K562 (cell line): ENCODE measurements at regions not wholly inside any gene's neighbourhood (a gene's known extent, or its start where the extent isn't known, plus 50 kb on each side); places are given as distances from the start of the nearest gene placed in this dataset.
"Not testable (repeated sequence)": the region's sequence is repeated elsewhere in the genome, so short reads cannot be mapped to it uniquely, and the experiment has no call there.

Source experiments
- ATAC-seq: fragments of 200-7000 bp; cut with Tn5 transposase; 3 replicates; pipeline ENCODE4 v1.9.1; 2020; ENCODE audit warnings: moderate library complexity
- BruUV-seq: library from RNA; stranded (reverse); fragments of 400-500 nt; replicated peaks from 2 replicates; lab custom pipeline; 2021; lab: Mats Ljungman, UMichigan
- CTCF ChIA-PET: fragments of 300-600 bp; formaldehyde crosslinking; extraction: SDS; loops from one replicate; lab custom pipeline; 2021; ENCODE audit warnings: low intra/inter-chr PET ratio; lab: Yijun Ruan, JAX
- POLR2A ChIA-PET: fragments of 300-600, 350-650 bp; sonication (Branson Sonifier 250); formaldehyde crosslinking; extraction: SDS; loops from one replicate; lab custom pipeline; 2021; ENCODE audit warnings: antibody characterized with exemption, inconsistent platforms; lab: Yijun Ruan, JAX
- DNase-seq, 4 experiments: peaks; one replicate each; pipeline versions ENCODE4 v3.0.0 to v3.0.0-alpha.2; 2011 to 2018; ENCODE audit warnings: low spot score in 3 of 4, mixed read lengths in 3 of 4; ENCODE audit errors: extremely low read depth in 1 of 4
- FAIRE-seq: peaks from 2 replicates; lab custom pipeline; 2011; peaks lifted over from hg19 to GRCh38; lab: Jason Lieb, UNC
- H2AFZ ChIP-seq: 2 replicates; pipeline ENCODE4 v1.6.0; 2011; ENCODE audit warnings: low read depth, low read length, control low read depth, inconsistent platforms
- H3K27ac ChIP-seq: fragments of 200-600 bp; 3 replicates; pipeline ENCODE4 v1.8.0; 2011; ENCODE audit warnings: low read depth, mild to moderate bottlenecking, control low read depth, inconsistent platforms, low read length, moderate library complexity, mixed read lengths; ENCODE audit errors: extremely low read depth
- H3K27me3 ChIP-seq, 2 experiments: fragments of 300-600 bp in 1 of 2; 2 replicates in 1 of 2; 3 replicates in 1 of 2; pipeline versions ENCODE4 v1.6.0 to v1.8.0; 2011; ENCODE audit warnings: inconsistent platforms in 2 of 2, low read length in 2 of 2, mild to moderate bottlenecking in 1 of 2, mixed read lengths in 1 of 2, moderate library complexity in 1 of 2; ENCODE audit not compliant: control insufficient read depth in 2 of 2, insufficient read depth in 2 of 2
- H3K36me3 ChIP-seq: fragments of 300-600 bp; 3 replicates; pipeline ENCODE4 v1.8.0; 2011; ENCODE audit warnings: mild to moderate bottlenecking, low read length, inconsistent platforms; ENCODE audit not compliant: control insufficient read depth, insufficient read depth
- H3K4me1 ChIP-seq, 2 experiments: fragments of 200-600 bp in 1 of 2; replicated peaks in 1 of 2; 2 replicates in 1 of 2; 3 replicates in 1 of 2; pipeline versions ENCODE4 v1.5.1 to v1.8.0; 2011; ENCODE audit warnings: inconsistent platforms in 2 of 2, low read length in 2 of 2, mild to moderate bottlenecking in 1 of 2, mixed read lengths in 1 of 2, moderate library complexity in 1 of 2; ENCODE audit not compliant: control insufficient read depth in 2 of 2, insufficient read depth in 2 of 2
- H3K4me2 ChIP-seq: 2 replicates; pipeline ENCODE4 v1.6.1; 2011; ENCODE audit warnings: low read length, control low read depth, inconsistent platforms, mixed read lengths; ENCODE audit not compliant: insufficient read depth
- H3K4me3 ChIP-seq: fragments of 200-600 bp; sonication (generic), shearing (Covaris generic); 2 replicates; pipeline ENCODE4 v1.5.1; 2016; ENCODE audit warnings: control low read depth, inconsistent platforms
- H3K79me2 ChIP-seq: fragments of 200-600 bp; 3 replicates; pipeline ENCODE4 v1.8.0; 2011; ENCODE audit warnings: low read length, inconsistent platforms; ENCODE audit not compliant: control insufficient read depth, insufficient read depth
- H3K9ac ChIP-seq, 2 experiments: 2 replicates each; pipeline versions ENCODE4 v1.6.0 to v1.6.1; 2011; ENCODE audit warnings: low read depth in 2 of 2, low read length in 2 of 2, control low read depth in 1 of 2, inconsistent platforms in 1 of 2, mild to moderate bottlenecking in 1 of 2, mixed read lengths in 1 of 2; ENCODE audit not compliant: insufficient read depth in 1 of 2
- H3K9me1 ChIP-seq: one replicate; pipeline ENCODE4 v1.6.0; 2011; ENCODE audit warnings: inconsistent platforms, mild to moderate bottlenecking, low read length, moderate library complexity; ENCODE audit not compliant: control insufficient read depth, insufficient read depth
- H3K9me3 ChIP-seq: replicated peaks from 2 replicates; pipeline ENCODE4 v1.5.1; 2011; ENCODE audit warnings: low read depth, low read length, inconsistent platforms; ENCODE audit not compliant: control insufficient read depth, insufficient read depth
- H4K20me1 ChIP-seq: replicated peaks from 2 replicates; pipeline ENCODE4 v1.6.1; 2011; ENCODE audit warnings: low read length, inconsistent platforms, mixed read lengths; ENCODE audit not compliant: control insufficient read depth, insufficient read depth
- CEBPG ChIP-seq, 3 experiments: fragments of 200-800 bp in 1 of 3; sonication (Bioruptor generic) in 1 of 3; sonication (generic) in 1 of 3; formaldehyde crosslinking in 1 of 3; IDR thresholded peaks in 2 of 3; conservative IDR thresholded peaks in 1 of 3; 2 replicates each; pipeline versions ENCODE4 v1.6.1 to v1.8.0; 2016 to 2022; ENCODE audit warnings: missing compliant biosample characterization in 2 of 3, missing genetic modification characterization in 2 of 3, mild to moderate bottlenecking in 1 of 3, missing genetic modification reagents in 1 of 3
- EP400 ChIP-seq: fragments of 450-650 bp; IDR thresholded peaks from 2 replicates; pipeline ENCODE4 v1.6.1; 2017; ENCODE audit warnings: antibody characterized with exemption, mild to moderate bottlenecking, moderate library complexity
- FOXA3 ChIP-seq, 2 experiments: fragments of 450-650 bp in 1 of 2; sonication (generic) in 1 of 2; formaldehyde crosslinking; IDR thresholded peaks in 1 of 2; conservative IDR thresholded peaks in 1 of 2; 2 replicates each; pipeline versions ENCODE4 v1.4.0 to v1.8.0; 2020 to 2022; ENCODE audit warnings: mild to moderate bottlenecking in 2 of 2, missing genetic modification reagents in 1 of 2
- FOXK2 ChIP-seq, 2 experiments: fragments of 450-650 bp; IDR thresholded peaks in 1 of 2; conservative IDR thresholded peaks in 1 of 2; 2 replicates each; pipeline ENCODE4 v1.6.1; 2016; ENCODE audit warnings: low read depth in 2 of 2, mild to moderate bottlenecking in 1 of 2
- MYC ChIP-seq, 2 experiments: fragments of 250-450 bp in 1 of 2; sonication (Bioruptor Pico) in 1 of 2; IDR thresholded peaks; 2 replicates each; pipeline versions ENCODE4 v1.5.1 to v1.6.1; 2012 to 2021; ENCODE audit warnings: low read depth in 2 of 2, borderline replicate concordance in 1 of 2, improper control_type of control experiment in 1 of 2, low read length in 1 of 2, mild to moderate bottlenecking in 1 of 2, moderate library complexity in 1 of 2
- NFRKB ChIP-seq: fragments of 450-650 bp; IDR thresholded peaks from 2 replicates; pipeline ENCODE4 v1.6.1; 2016; ENCODE audit warnings: low read depth
- POLR2G ChIP-seq: fragments of 200-400 bp; formaldehyde crosslinking; IDR thresholded peaks from 2 replicates; pipeline ENCODE4 v1.6.1; 2017; ENCODE audit warnings: low read depth, mild to moderate bottlenecking, antibody characterized with exemption, low read length, moderate library complexity
- YY1 ChIP-seq, 3 experiments: IDR thresholded peaks; 2 replicates each; pipeline ENCODE4 v1.6.1; 2011; ENCODE audit warnings: low read length in 2 of 3, mild to moderate bottlenecking in 2 of 3, moderate library complexity in 2 of 3, borderline replicate concordance in 1 of 3, control low read depth in 1 of 3, low read depth in 1 of 3; ENCODE audit not compliant: insufficient read depth in 3 of 3, insufficient replicate concordance in 2 of 3, control insufficient read depth in 1 of 3, insufficient read length in 1 of 3; ENCODE audit errors: extremely low read depth in 1 of 3
- ZBTB17 ChIP-seq: fragments of 450-650 bp; formaldehyde crosslinking; IDR thresholded peaks from 2 replicates; pipeline ENCODE4 v1.4.0; 2020; ENCODE audit warnings: mild to moderate bottlenecking
- WGBS: fragments of 100-300 bp; shearing (Covaris generic); methylation state at CpG from one replicate; pipeline ENCODE4 v1.1.6; 2016; ENCODE audit warnings: low coverage, mixed read lengths; ENCODE audit not compliant: insufficient coverage; ENCODE audit errors: missing lambda C conversion rate; 5-methylcytosine and 5-hydroxymethylcytosine counted together
- in situ Hi-C: fragments of 300-500 bp; cut with MboI; formaldehyde crosslinking; loops from 4 replicates; pipeline ENCODE4 v1.15.0; 2018; ENCODE audit warnings: inconsistent platforms, mixed read lengths
- intact Hi-C: fragments of 100-400 bp; cut with micrococcal nuclease; formaldehyde crosslinking; loops from 2 replicates; pipeline ENCODE4 v1.14.2; 2022

DNA sequence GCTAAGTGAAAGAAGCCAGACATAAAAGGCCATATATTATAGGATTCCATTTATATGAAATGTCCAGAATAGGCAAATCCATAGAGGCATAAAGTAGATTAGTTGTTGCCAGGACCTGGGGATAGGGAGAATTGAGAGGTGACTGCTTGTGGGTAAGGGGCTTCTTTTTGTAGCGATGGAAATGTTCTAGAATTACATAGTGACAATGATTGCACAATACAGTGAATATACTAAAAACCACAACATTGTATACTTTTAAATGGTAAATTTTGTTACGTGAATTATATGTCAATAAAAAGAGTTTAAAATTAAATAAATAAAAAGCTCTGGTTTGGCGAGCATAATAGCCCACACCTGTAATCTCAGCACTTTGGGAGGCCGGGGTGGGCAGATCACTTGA, 486.8 kb downstream of the KLF12 start:
- H3K9me3 ChIP-seq: no peaks in the 10 kb centered on the region
- no peaks in the 10 kb centered on the region for H4K20me1 ChIP-seq
- TF ChIP-seq MYC (IDR thresholded peaks at IDR 0.05; ENCODE audit: low read depth, low read length) (no peak), MYC (CRISPR knock-in tag; IDR thresholded peaks at IDR 0.05; ENCODE audit: borderline replicate concordance, low read depth) (no peak), CEBPG (CRISPR knock-in tag; IDR thresholded peaks at IDR 0.05) (no peak), CEBPG (tag; conservative IDR thresholded peaks at IDR 0.05 in 1 of 2, IDR thresholded peaks at IDR 0.05 in 1 of 2) (peak in 1 of 2 experiments; percentile 59; a peak in 1 of 4 replicates)
- H3K9ac ChIP-seq: no peak overlapping the region
- in situ Hi-C loops: no loop called here
- H3K79me2 ChIP-seq: no peaks in the 10 kb centered on the region
- FAIRE-seq (no peak), DNase-seq (no peak), ATAC-seq (no peak)
- H3K4me2 ChIP-seq: no peak overlapping the region
- no peak overlapping the region for H3K27ac ChIP-seq
- no peaks in the 10 kb centered on the region for H3K36me3 ChIP-seq
- H3K27me3 ChIP-seq: no peaks in the 10 kb centered on the region
- no peak overlapping the region for H2AFZ ChIP-seq
- H3K4me1 ChIP-seq: no peaks in the 10 kb centered on the region
- BruUV-seq: no TSS peak
- WGBS: 4% methylated on average over 4 of the region's 4 CpGs
- H3K9me1 ChIP-seq: no peaks in the 10 kb centered on the region
- H3K4me3 ChIP-seq: no peak overlapping the region
- POLR2A ChIA-PET: no interaction called here
- CTCF ChIA-PET: no interaction called here
- intact Hi-C loops: no loop called here

- CTCF ChIA-PET, H3K9ac ChIP-seq, H3K4me1 ChIP-seq, H3K4me3 ChIP-seq, H3K27me3 ChIP-seq, H4K20me1 ChIP-seq, in situ Hi-C loops, BruUV-seq, H3K9me1 ChIP-seq, H3K4me2 ChIP-seq, ATAC-seq, H3K27ac ChIP-seq, H3K79me2 ChIP-seq, H3K36me3 ChIP-seq, intact Hi-C loops, POLR2A ChIA-PET, H3K9me3 ChIP-seq, FAIRE-seq: not testable (repeated sequence)
- peak in 1 of 4 experiments; percentile 3 for DNase-seq
- TF ChIP-seq EP400: peak; percentile 24; the same call in 1 of the 2 replicates
- 0 out of 2 replicates have a peak, but pooled peaks have one; percentile 18 for TF ChIP-seq POLR2G
- TF ChIP-seq YY1 (IDR thresholded peaks at IDR 0.05; ENCODE audit: borderline replicate concordance in 1 of 3, control insufficient read depth in 1 of 3, extremely low read depth in 1 of 3, insufficient read depth in 3 of 3, insufficient read length in 1 of 3, insufficient replicate concordance in 2 of 3, low read depth in 1 of 3, low read length in 2 of 3): peak in 1 of 3 experiments; percentile 67
- TF ChIP-seq ZBTB17 (CRISPR knock-in tag): peak; percentile 37; the same call in 1 of the 2 replicates
- TF ChIP-seq NFRKB: 0 out of 2 replicates have a peak, but pooled peaks have one; percentile 35
- TF ChIP-seq FOXK2 (conservative IDR thresholded peaks at IDR 0.05 in 1 of 2, IDR thresholded peaks at IDR 0.05 in 1 of 2; ENCODE audit: low read depth in 2 of 2): peak; percentile 32 to 69; a peak in 3 of 4 replicates
- TF ChIP-seq FOXA3 (CRISPR knock-in tag; conservative IDR thresholded peaks at IDR 0.05 in 1 of 2, IDR thresholded peaks at IDR 0.05 in 1 of 2): peak in 1 of 2 experiments; percentile 71; a peak in 2 of 4 replicates
- WGBS: 3% methylated on average over 9 of the region's 30 CpGs
- peak overlapping the region; percentile 70; the same call in 1 of the 2 replicates for H2AFZ ChIP-seq
These were observed 493.6 kb downstream of the KLF12 start for GRCh38 chr13:73640476-73641179.
